ENCODE measurements at regions not wholly inside any gene's neighbourhood (a gene's known extent, or its start where the extent isn't known, plus 50 kb on each side); places are given as distances from the start of the nearest gene placed in this dataset.

DNA sequence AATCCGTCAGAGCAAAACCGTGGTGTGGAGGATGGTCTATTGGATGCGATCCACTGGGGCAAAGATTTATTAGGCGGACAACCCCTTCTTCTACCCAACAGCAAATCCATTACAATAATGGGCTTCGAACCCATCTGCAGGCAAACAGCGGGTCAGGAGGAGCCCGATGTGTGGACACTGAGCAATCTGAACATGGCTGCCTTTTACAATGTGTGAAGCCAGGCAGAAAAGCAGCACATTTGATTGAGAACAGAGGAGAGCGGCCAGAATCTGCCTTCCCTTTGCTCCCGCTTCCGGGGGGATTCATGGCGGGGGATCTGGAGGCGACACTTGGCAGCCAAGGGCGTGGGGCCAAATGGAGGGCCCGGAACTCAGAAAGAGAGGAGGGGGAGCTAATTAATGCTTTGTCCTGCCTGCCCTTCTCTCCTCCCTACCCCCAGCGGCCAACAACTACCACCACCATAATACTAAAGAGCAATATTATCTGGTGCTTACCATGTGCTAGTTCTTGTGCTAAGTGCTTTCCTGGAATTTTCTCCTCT lies 133.0 kb downstream of the EMX2 start (continued):
- TF ChIP-seq JUND (IDR thresholded peaks at IDR 0.05; ENCODE audit: low read length) (no peak), SRF (IDR thresholded peaks at IDR 0.05; ENCODE audit: low read depth, low read length) (no peak), EGR1 (IDR thresholded peaks at IDR 0.05; ENCODE audit: borderline replicate concordance, low read depth, low read length) (no peak), CBX5 (IDR thresholded peaks at IDR 0.05; ENCODE audit: low read depth, low read length) (no peak)
- TF ChIP-seq, protein P1, sequence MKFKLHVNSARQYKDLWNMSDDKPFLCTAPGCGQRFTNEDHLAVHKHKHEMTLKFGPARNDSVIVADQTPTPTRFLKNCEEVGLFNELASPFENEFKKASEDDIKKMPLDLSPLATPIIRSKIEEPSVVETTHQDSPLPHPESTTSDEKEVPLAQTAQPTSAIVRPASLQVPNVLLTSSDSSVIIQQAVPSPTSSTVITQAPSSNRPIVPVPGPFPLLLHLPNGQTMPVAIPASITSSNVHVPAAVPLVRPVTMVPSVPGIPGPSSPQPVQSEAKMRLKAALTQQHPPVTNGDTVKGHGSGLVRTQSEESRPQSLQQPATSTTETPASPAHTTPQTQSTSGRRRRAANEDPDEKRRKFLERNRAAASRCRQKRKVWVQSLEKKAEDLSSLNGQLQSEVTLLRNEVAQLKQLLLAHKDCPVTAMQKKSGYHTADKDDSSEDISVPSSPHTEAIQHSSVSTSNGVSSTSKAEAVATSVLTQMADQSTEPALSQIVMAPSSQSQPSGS (IDR thresholded peaks at IDR 0.05; ENCODE audit: low read length) = no peak

All from H1 (cell line).